ENCODE measurements at regions not wholly inside any gene's neighbourhood (a gene's known extent, or its start where the extent isn't known, plus 50 kb on each side); places are given as distances from the start of the nearest gene placed in this dataset.

DNA sequence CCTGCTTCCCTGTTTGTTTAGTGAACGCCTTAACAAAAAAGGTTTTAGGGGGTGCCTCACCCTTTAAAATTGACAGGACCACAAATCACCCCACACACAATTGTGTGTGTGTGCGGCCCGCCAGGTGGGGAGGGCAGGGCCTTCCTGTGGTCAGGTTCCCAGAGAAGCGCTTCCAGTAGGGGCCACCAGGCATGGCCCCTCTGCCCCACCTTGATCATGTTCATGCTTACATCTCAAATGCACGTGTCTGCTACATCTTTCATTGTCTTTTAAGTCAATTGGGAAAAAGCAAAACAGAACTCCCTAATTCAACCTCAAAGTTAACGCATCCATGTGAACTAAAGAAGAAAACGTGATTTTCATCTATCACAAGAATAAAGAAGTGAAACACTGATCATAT, 1335.3 kb downstream of the TBC1D22A start:
- no peak for TF ChIP-seq EZH2 (IDR thresholded peaks at IDR 0.05)
- TF ChIP-seq POLR2AphosphoS5 (IDR thresholded peaks at IDR 0.05; ENCODE audit: borderline replicate concordance, low read depth, low read length), result no peak
- TF ChIP-seq FOXP2 (optimal IDR thresholded peaks at IDR 0.05; ENCODE audit: control extremely low read depth, extremely low read length, insufficient read depth), result no peak
